NCI-H2171 treated with DMSO at 0.1 percent for 48 hours (cell line): ENCODE measurements at regions not wholly inside any gene's neighbourhood (a gene's known extent, or its start where the extent isn't known, plus 50 kb on each side); places are given as distances from the start of the nearest gene placed in this dataset.

ENCODE experiments used
- DNase-seq: peaks from one replicate; lab custom pipeline; 2025; lab: John Stamatoyannopoulos, UW

DNA sequence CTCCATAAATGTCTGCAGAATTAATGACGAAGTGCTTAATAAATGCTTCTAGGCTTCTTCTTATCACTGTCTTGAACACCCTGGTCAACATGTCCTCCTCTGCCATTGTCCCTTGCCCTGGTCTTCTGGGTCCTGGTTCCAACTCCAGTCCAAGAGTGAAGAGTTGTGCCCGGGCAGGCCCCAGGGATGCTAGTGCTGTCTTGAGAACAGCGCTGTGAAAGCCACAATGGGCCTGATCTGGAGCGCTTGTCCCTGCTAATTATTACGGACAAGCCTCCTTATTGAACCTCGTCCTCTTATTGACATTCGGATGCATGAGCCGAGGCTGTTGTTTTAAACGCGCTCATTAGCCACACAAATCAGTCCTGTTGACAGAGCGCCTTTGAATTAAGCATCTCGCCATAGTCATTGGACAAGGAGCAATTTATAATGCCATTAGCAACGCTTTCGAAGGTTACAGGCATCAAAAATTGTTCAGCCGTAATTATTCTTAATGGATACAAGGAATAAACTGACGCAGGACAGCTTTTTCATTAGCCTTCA lies 211.6 kb upstream of the POU3F1 start:
- DNase-seq = no peak

DNA sequence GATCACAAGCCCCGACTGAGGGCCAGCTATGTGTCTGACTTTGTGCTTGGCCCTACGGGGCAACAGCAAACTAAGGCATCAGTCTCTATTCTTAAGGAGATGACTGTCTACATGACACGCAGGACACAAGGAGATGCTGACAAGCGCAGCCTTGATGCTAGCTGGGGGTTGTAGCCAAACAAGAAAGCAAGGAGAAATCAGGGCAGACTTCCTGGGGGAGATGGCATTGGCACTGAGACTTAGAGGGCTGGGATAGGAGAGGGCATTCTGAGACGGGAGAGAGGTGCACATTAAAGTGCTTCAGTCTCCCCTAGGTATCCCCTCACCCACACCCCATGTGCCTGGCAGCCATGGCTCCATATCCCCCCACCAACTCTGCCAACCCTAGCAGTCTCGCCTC lies 210.8 kb upstream of the POU3F1 start:
- DNase-seq = no peak

DNA sequence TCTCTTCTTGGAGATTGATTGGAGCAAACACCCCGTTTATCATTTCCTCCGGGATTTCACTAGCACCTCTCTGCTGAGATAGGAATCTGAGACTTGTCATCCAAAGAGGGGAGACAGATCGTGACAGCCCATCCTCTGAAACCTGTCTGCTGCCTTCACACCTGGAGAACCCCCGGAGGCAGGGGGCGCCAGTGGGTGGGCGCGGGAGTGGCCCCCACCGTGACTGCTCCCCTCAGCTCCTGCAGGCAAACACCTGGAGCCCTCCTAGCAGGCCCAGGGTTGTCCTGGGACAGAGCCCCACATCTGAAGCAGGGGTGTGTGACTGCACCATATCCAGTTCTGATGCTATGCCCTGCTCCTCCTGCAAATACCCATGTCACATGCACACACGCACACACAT lies 209.5 kb upstream of the POU3F1 start:
- DNase-seq = no peak

DNA sequence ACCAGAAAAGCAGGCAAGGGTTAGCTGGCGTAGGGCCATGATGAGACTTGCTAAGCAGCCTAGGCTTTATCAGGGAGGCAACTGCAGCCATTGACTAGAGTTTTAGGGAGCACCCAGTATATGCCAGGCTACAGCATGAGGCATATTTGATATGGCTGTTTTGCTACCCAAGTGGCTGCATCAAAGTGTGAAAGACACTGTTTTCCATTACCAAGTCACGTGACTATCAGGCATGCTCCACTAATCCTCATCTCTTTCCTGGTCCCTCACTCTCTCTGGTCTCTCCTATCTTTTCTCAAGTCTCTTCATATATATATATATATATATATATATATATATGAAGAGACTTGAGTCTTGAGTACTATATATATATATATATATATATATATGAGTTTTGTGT lies 206.7 kb upstream of the POU3F1 start:
- no peak for DNase-seq

DNA sequence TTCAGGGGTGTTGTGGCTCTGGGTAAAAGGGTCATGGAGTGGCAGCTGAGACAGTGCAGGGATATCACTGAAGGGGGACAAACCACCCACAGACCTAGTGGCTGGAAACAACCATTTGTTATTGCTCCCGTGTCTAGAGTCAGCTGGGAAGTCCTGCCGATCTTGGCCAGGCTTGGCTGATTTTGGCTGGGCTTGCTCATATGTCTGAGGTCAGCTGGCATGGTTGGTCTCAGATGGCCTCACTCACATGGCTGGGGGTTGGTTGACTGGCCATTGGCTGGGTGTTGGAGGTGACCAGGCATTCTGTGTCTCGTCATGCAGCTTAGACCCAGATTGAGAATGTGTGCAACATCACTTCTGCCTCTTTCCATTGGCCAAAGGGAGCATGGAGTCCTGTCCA lies 203.8 kb upstream of the POU3F1 start:
- DNase-seq = no peak

DNA sequence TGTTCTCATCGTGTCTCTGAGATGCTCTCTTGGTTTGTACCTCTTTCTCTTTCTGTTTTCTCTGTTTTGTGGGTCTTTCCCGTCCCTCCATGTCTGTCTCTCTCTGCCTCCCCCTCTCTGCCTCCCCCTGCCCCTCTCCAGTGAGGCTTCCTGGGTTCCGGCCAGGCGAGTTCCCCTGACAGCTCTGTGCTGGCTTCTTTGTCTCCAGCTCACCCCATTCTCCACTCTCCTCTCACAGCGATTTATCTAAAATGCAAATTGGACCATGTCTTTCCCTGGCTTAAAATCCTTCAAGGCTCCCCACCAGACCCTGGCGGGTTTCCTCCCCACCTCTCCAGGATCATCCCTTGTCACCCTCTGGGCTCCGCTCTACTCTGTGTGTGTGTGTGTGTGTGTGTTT lies 202.4 kb upstream of the POU3F1 start:
- DNase-seq = no peak

DNA sequence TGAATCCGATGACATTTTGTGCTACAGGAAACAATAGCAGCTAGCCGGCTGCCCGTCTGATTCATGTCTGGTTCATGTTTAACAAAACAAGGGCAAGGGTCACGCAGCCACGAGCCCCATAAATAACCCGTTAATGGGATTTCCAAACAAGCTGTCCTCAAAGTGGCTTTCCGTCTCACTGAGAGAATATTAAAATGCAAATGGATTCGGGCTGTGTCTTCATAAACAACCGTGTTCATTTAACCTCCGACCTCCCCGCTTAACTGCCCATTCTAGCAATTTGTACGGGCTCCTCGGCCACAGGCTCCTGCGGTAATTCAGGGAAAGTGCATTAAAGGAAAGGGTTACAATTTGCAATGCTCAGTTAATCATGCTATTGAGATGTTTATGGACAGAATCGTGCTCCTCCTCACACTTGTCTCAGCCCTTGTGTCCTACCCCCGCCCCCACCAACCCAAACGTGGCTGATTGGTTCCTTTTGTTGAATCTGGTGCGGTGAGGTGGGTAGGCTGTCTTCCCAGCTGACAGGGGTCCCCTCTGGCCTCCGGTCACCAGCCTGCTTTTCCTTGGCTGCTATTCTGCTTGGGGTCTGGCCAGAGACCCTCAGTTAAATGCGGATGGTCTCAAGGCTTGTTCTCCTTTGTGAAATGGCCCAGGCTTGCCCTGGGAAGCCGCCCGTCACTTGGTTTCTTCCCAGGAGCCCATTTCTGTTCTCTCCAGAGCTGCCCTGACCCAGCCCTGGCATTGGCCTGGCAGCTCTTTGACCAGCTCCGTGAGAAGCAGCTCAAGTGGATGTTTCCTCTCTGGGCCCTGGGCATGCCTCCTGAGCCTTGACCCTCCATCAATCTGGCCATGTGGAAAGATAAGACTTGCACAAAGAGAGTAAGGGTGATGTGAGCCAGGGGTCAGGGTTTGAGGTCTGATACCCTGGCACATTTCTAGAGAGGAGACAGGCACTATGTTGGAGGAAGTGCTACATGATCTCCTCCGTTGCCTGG lies 200.7 kb upstream of the POU3F1 start:
- no peak for DNase-seq

DNA sequence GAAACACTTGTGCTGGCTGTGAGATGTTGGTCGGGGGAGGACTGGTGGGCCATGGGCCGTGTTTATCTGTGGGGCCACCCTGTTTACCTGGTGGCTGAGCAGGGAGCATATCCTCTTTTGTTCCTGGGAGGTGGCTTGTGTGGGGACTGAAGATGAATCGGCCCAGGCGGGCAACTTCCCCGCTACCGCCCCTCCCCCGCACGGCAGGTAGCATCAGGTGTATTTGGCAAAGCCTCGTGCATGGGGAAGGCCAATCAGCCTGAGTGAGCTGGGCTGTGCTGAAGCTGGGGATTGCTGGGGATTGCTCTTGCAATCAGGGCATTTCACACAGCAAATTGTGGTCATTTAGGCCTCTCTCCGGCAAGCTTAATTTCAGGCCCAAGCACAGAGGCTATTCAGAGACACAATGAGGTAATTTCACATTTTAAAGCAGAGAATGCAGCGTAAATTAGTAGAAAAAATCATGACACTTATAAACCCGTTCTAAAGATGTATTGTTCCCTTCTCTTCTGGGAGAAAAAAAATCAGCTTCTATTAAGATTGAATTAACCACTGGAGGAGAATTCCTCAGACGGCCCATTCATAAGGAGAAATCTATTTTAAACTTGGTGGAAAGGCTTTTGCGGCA lies 197.7 kb upstream of the POU3F1 start:
- DNase-seq = no peak

DNA sequence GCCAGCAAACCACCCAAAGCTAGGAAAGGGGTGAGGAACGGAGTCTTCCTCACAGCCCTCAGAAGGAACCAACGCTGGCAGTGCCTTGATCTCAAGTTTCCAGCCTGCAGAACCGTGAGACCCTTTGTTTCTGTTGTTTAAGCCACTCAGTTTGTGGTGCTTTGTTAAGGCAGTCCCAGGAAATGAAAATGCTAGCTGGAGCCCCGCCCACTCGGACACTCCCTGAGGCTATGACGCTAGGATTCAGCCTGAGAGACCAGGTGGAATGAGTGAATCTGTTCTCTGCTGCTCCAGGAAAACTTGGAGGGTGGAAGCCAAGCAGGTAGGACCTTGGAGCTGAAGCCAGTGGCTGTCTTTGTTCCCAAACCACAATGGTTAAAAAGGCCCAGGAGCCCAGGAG lies 196.5 kb upstream of the POU3F1 start:
- no peak for DNase-seq

DNA sequence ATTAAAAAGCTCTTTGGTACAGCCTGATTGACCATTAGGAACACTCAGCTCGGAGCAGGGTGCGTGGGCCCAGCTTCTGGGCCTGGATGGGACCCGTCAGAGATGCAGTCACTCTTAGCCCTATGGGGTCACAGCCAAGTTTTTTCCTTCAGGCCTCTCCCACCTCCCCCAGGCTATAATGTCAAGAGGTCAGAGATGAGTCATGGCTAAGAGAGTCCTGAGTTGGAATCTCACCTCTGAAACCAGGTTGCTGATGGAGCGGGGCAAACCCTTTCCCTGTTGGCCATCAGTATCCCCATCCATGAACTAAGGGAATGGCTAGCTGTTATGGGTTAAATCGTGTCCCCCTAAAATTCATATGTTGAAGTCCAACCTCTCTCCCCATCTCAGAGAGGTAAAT lies 195.9 kb upstream of the POU3F1 start:
- no peak for DNase-seq

DNA sequence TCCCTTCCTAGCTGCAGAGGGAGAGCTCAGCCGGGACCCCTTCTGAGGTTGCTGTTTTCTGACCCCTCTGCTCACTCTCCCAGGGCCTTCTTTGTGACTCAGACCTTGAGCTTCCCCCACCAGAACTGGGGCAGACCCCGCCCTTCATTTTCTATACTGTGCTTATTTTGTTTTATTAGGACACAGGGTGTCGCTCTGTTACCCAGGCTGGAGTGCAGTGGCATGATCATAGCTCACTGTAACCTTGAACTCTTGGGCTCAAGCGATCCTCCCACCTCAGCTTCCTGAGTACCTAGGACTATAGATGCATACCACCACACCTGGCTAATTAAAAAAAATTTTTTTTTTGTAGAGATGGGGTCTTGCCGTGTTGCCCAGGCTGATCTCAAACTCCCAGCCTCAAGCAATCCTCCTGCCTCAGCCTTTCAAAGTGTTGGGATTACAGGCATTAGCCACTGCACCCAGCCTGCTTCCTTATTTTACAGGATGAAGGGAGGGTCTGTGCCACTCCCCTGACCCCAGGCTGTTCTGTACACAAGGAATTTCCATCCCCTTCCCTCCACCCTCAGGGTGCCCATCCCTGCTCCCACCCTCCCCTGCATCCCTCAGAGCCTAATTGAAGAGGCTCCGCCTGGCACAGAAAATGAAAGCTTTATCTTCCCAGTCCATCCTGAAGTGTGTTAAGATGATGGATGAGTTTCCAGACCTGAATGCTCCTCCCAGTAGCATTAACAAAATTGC lies 195.2 kb upstream of the POU3F1 start:
- no peak for DNase-seq

DNA sequence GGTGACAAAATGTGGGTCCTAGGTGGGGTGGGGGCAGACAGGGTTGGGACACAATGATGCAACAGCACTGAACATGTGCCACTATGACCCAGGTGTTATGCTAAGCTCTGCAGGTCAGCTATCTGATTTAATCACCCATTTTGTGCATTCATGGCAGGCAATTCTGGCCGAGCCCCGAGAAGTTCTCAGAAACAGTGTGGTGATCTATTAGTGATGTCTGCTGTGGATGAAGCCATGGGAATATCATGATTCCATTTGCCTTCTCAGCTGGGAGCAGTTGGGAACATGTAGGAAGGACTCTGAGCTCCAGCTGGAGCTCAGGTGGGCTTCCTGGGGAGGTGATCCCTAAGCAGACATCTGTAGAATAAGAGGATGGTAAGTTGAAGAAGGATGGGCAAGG lies 194.0 kb upstream of the POU3F1 start:
- no peak for DNase-seq

DNA sequence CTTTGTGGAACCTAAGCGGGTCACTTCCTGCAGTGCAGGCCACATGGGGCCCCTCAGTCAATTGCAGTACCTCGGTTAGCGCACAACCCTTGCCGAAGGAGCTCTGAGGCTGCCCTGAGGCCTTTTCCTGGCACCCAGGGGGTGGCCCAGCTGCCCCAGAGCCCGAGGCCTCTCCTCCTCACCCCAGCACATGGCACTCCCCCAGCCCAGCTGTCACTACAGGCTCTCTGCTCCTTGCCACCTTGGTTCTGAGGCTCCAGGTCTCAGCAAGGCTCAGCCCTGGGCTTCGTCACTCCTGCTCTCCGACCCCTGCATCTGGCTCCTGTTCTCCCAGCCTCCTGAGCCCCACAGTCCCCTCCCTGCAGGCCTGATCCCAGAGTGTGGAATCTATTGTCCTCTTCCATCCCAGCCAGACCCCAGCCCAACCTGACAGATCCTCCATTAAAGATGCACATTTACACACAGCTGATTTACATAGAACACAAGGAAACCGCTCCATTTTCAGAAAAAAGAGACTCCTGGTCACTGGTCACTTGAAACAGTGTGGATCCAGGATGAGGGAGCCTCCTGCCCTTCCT lies 192.8 kb upstream of the POU3F1 start:
- no peak for DNase-seq

DNA sequence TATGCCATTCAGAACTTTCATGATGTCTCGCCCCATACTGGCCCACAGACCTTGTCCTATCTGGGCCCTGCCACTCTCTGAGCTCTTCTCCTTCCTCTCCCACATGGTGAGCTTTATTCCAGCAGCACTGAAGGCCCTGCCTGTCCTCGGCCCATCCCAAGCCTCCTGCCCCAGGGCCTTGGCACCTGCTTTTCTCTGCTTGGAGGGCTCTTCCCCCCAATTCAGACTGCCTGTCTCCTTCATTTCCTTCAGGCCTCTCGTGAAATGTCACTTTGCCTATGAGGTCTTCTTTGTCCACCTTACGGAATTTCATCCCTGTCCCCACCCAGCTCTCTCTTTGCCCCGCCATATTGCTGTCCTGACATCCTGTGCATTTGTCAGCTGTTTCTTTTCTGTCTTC lies 191.7 kb upstream of the POU3F1 start:
- no peak for DNase-seq

DNA sequence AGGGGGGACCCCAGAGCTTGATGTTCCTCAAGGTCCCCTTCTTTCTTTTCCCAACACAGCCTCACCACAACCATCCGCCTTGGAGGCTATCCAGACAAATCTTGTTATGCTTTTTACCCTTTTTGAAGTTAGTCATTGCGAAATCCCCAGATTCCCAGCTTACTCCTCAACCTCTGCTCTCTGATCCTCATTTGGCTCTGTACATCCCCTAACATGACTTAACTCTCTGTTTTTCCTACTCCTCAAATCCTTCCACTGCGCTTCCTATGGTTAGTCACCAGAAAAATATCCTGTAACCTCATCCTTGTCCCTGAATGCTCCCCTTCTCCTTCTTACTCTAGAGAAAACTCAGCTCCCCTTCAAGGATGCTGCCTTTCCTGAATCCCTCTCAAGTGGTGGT lies 189.1 kb upstream of the POU3F1 start:
- no peak for DNase-seq

DNA sequence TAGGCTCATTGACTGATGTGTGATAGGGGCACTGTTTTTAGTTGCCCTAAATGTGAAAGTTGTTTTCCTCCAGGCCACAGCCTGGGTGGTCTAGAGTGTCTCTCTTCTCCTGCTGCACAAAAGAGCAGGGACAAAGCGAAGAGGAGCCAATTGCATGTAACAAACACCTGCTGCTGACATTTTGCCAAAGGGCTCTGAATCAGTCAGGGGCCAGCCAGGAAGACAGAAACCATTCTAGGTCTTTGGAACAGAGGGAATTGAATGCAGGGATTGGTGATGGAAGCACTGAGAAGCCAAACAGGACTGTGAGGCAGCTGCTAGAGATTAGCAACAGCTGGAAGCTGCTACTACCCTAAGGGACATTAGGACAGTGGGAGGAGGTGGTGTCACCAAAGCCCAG lies 185.3 kb upstream of the POU3F1 start:
- no peak for DNase-seq

DNA sequence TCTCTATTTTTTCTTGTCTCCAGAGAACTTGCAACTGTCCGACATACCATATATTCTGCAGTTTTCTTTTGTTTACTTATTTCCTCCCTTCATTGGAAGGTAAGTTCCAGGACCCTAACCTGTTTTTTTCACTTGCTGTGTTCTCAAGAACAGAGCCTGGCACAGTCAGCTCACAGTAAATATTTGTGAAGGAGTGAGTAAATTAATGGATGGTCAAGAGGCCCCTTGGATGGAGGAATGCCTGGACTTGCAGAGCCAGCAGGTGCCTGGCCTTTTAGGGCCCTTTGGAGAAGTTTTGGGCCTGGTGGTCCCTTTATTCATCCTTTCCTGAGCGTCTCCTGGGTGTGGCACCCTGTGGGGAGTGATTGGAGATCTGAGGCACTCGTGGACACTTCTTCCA lies 182.1 kb upstream of the POU3F1 start:
- no peak for DNase-seq

DNA sequence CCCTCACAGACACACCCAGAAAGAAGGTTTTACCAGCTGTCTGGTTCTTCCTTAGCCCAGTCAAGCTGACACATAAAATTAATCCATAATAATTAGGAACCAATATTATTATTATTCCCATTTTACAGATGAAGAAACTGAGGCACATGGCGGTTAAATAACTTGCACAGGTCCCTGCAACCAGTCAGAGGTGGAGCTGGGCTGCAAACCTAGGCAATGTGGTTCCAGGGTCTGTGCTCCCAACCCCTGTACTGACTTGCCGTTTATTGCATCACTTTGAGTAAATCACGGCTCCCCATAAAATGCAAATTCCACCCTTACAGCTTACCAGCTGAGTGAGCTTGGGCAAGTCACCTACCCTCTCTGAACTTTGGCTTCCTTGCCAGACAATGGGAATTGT lies 179.2 kb upstream of the POU3F1 start:
- DNase-seq = no peak

DNA sequence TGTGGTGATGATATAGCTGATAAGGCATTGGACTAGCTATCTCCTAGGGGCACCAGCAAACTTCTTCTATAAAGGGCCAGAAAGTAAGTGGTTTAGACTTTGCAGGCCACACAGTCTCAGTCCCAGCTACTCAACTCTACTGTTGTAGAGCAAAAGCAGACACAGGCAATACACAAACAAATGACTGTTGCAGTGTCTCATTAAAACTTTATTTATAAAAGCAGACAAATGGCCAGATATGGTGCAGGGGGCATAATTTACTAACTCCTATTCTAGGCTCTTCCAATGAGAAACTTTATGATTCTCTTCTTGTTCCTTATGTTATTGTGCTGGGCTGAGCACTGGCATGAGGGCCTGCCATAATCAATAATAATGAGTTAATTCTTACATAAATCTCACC lies 176.8 kb upstream of the POU3F1 start:
- no peak for DNase-seq

DNA sequence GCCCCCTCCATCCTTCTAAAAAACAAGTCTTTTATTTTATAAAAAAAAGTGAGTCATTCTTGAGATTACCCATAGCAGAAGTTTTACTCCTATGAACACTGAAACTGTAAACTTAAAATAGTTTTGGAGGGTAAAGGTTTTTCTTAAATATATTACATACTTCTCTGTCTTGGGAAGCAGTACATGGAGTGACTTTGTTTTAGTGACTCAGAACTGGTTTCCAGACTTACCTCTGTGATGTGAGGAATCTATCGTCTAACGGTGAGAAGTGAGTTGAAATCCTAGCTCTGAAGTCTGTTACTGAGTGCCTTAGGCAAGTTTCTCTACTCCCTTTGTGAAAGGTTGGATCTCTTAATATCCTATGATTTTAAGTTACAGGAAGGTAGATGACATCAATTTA lies 176.3 kb upstream of the POU3F1 start:
- DNase-seq = no peak

DNA sequence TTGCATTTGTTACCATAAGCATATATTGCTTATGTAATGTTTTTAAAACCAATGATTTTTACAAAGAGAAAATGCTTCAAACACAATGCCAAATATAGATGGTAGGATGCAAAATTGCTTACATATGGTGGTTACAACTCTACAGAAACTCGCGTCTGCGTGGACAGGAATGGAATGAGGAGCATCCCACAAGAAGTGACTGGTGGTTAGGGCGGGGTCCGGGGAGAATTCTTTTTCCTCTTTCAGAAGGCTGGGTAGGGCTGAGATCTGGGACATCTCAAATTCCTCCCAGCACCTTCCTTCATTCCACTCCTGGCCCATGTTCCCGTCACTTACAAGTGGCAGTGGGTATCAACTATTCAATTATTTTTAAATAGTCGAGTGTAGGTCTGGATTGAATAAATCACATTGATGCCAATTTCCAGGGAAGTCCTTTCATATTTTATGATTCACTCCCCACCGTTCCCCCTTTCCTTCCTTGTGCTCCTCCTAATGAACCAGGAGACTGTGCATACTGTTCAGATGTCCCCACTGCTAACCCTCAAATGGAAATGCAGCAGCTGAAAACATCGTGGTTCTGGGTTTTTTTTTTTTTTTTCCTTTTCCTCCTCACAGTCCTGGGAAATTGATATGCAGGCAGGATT lies 174.5 kb upstream of the POU3F1 start:
- no peak for DNase-seq

DNA sequence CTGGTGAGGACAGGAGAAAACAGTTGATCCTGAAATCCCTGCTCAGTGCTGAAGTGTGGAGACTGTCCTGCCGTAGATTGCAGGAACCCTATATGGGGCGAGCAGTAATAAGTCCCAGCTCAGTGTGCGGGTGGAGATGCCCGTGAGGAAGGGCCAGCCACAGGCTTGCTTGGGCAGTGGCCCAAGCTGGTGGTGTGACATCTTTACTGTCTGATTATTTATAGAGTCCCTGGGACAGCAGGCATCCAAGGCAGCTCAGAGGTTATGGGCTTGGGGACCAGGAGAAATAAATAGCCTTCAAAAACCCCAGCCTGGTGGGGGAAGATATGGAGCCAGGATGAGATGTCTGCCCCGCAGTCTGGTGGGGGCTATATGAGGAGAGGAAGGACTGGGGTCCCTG lies 170.7 kb upstream of the POU3F1 start:
- DNase-seq = no peak
